Stomach (tissue), 4 donors: ENCODE measurements at regions not wholly inside any gene's neighbourhood (a gene's known extent, or its start where the extent isn't known, plus 50 kb on each side); places are given as distances from the start of the nearest gene placed in this dataset.

Experiments used
- POLR2A ChIP-seq, 4 donors: fragments of 450-650 bp; IDR thresholded peaks; one replicate each; pipeline ENCODE4 v1.6.1; 2016; ENCODE audit warnings: antibody characterized with exemption in 4 of 4, control low read depth in 2 of 4, mild to moderate bottlenecking in 1 of 4, moderate library complexity in 1 of 4
- TF ChIP-seq, protein P1 (sequence below), 7 experiments: fragments of 450-650 bp in 4 of 7; fragments of 200-600 bp in 3 of 7; sonication (generic) in 3 of 7; IDR thresholded peaks; one replicate each; pipeline ENCODE4 v1.5.1; 2016 to 2019; ENCODE audit warnings: antibody characterized with exemption in 7 of 7, control low read depth in 2 of 7, mild to moderate bottlenecking in 1 of 7

GRCh38 chr6:99711302-99711701, 104.7 kb downstream of the PRDM13 start:
- TF ChIP-seq, protein P1, sequence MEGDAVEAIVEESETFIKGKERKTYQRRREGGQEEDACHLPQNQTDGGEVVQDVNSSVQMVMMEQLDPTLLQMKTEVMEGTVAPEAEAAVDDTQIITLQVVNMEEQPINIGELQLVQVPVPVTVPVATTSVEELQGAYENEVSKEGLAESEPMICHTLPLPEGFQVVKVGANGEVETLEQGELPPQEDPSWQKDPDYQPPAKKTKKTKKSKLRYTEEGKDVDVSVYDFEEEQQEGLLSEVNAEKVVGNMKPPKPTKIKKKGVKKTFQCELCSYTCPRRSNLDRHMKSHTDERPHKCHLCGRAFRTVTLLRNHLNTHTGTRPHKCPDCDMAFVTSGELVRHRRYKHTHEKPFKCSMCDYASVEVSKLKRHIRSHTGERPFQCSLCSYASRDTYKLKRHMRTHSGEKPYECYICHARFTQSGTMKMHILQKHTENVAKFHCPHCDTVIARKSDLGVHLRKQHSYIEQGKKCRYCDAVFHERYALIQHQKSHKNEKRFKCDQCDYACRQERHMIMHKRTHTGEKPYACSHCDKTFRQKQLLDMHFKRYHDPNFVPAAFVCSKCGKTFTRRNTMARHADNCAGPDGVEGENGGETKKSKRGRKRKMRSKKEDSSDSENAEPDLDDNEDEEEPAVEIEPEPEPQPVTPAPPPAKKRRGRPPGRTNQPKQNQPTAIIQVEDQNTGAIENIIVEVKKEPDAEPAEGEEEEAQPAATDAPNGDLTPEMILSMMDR (IDR thresholded peaks at IDR 0.05), result no peak
- no peak for TF ChIP-seq POLR2A (IDR thresholded peaks at IDR 0.05)
